Transverse colon (tissue), 3 donors: ENCODE measurements at regions not wholly inside any gene's neighbourhood (a gene's known extent, or its start where the extent isn't known, plus 50 kb on each side); places are given as distances from the start of the nearest gene placed in this dataset.

ENCODE experiments used
- POLR2A ChIP-seq: fragments of 450-650 bp; IDR thresholded peaks from one replicate; pipeline ENCODE4 v1.6.1; 2016; ENCODE audit warnings: antibody characterized with exemption, mild to moderate bottlenecking, moderate library complexity
- TF ChIP-seq, protein P1 (sequence below), 5 experiments: fragments of 200-600 bp in 3 of 5; fragments of 450-650 bp in 2 of 5; sonication (generic) in 3 of 5; IDR thresholded peaks; 1 replicate in 2 of 5; 2 replicates in 3 of 5; pipeline ENCODE4 v1.5.1; 2016 to 2017; ENCODE audit warnings: antibody characterized with exemption in 5 of 5, inconsistent platforms in 3 of 5, mild to moderate bottlenecking in 2 of 5, moderate library complexity in 1 of 5

DNA sequence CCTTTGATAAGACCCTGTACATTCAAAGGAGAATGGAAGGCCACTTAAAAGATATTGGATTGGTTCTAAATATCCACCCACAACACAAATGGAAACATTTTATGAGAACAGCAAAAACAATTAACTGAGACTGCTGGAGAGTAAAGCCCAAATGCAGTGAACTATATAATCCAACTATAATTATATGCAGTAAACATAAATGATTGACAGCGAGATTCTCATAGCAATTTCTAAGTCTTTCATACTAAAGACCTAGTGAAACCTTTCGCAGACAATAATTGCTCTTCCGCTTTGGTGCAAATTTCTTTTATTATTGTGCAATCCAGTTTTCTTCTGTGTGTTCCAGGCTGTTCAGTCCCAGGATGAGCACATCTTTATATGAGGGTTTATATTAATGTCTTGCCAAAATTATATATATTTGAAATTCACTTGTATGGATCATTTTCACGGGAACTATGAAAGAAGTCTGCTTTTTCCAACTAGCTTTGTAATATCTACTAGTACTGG, 190.9 kb downstream of the ST6GAL2 start:
- TF ChIP-seq POLR2A, result no peak
- TF ChIP-seq, protein P1, sequence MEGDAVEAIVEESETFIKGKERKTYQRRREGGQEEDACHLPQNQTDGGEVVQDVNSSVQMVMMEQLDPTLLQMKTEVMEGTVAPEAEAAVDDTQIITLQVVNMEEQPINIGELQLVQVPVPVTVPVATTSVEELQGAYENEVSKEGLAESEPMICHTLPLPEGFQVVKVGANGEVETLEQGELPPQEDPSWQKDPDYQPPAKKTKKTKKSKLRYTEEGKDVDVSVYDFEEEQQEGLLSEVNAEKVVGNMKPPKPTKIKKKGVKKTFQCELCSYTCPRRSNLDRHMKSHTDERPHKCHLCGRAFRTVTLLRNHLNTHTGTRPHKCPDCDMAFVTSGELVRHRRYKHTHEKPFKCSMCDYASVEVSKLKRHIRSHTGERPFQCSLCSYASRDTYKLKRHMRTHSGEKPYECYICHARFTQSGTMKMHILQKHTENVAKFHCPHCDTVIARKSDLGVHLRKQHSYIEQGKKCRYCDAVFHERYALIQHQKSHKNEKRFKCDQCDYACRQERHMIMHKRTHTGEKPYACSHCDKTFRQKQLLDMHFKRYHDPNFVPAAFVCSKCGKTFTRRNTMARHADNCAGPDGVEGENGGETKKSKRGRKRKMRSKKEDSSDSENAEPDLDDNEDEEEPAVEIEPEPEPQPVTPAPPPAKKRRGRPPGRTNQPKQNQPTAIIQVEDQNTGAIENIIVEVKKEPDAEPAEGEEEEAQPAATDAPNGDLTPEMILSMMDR (IDR thresholded peaks at IDR 0.05), result no peak
